H1 (cell line): ENCODE measurements at regions not wholly inside any gene's neighbourhood (a gene's known extent, or its start where the extent isn't known, plus 50 kb on each side); places are given as distances from the start of the nearest gene placed in this dataset.

Experiments
- CBX8 ChIP-seq: fragments of 300-800, 300-1000 bp; sonication (generic); IDR thresholded peaks from 2 replicates; pipeline ENCODE4 v1.7.1; 2016; ENCODE audit warnings: low read depth, low read length, borderline replicate concordance
- FOSL1 ChIP-seq: IDR thresholded peaks from 2 replicates; pipeline ENCODE4 v1.6.1; 2011; ENCODE audit warnings: mild to moderate bottlenecking, low read depth, low read length, moderate library complexity; ENCODE audit not compliant: insufficient read depth
- JUND ChIP-seq: IDR thresholded peaks from 2 replicates; pipeline ENCODE4 v1.6.1; 2011; ENCODE audit warnings: mild to moderate bottlenecking, improper control_type of control experiment, low read length
- TEAD4 ChIP-seq: IDR thresholded peaks from 2 replicates; pipeline ENCODE4 v1.6.1; 2012; ENCODE audit warnings: low read depth, low read length, inconsistent platforms, mixed read lengths

DNA sequence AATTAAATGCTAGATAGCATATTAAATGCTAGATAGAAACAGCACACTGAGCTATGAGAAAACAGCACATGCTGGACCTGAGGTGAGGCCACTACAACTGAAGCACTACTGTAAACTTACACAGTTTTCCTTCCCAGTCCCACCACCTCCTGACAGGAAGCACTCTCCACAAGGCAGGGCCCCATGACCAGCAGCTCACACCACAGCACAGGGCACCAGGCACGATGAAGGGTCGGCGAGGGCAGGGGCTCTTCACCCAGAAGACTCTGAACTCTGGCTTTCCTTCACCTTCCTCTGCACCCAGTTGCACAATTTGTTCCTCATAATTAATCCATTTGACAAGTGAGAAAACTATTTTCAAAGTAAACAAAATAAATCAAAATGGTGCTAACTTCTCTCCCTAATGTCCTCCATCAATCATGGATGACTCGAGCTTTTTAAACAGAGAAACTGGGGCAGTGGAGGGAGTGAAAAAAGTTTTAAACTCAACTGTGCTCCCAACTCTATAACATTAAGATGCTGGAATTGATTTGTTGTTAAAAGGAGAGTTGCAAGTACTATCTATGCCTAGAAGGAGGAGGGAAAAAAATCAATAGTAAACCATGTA lies 568.7 kb downstream of the UQCRFS1 start (continued):
- no peak for TF ChIP-seq TEAD4
- no peak for TF ChIP-seq JUND
- no peak for TF ChIP-seq CBX8
- no peak for TF ChIP-seq FOSL1
